Loucy (cell line): ENCODE measurements at regions not wholly inside any gene's neighbourhood (a gene's known extent, or its start where the extent isn't known, plus 50 kb on each side); places are given as distances from the start of the nearest gene placed in this dataset.

Experiments used
- H2AFZ ChIP-seq: fragments of 200-600 bp; sonication (generic); 2 replicates; pipeline ENCODE4 v1.6.0; 2016; ENCODE audit warnings: antibody characterized with exemption, mild to moderate bottlenecking, low read length, moderate library complexity
- H3F3A ChIP-seq: fragments of 200-600 bp; 2 replicates; pipeline ENCODE4 v1.6.0; 2016; ENCODE audit warnings: antibody characterized with exemption, low read depth, mild to moderate bottlenecking
- H3K27me3 ChIP-seq: fragments of 200-600 bp; sonication (generic); 2 replicates; pipeline ENCODE4 v1.6.1; 2014; ENCODE audit warnings: low read length, mild to moderate bottlenecking; ENCODE audit not compliant: insufficient read depth, poor library complexity, severe bottlenecking
- H3K36me3 ChIP-seq: fragments of 200-600 bp; sonication (generic); 2 replicates; pipeline ENCODE4 v1.6.1; 2016; ENCODE audit warnings: low read length; ENCODE audit not compliant: insufficient read depth
- H3K4me1 ChIP-seq: fragments of 200-600 bp; sonication (generic); 2 replicates; pipeline ENCODE4 v1.5.1; 2014; ENCODE audit warnings: low read length, mild to moderate bottlenecking; ENCODE audit not compliant: insufficient read depth, poor library complexity, severe bottlenecking
- H3K4me2 ChIP-seq: fragments of 200-600 bp; sonication (generic); 2 replicates; pipeline ENCODE4 v1.6.0; 2014; ENCODE audit warnings: antibody characterized with exemption, low read length, low read depth, mild to moderate bottlenecking; ENCODE audit not compliant: poor library complexity, severe bottlenecking
- H3K4me3 ChIP-seq: fragments of 200-600 bp; sonication (generic); 2 replicates; pipeline ENCODE4 v1.5.1; 2014; ENCODE audit warnings: low read length, mild to moderate bottlenecking, mixed read lengths; ENCODE audit not compliant: poor library complexity, severe bottlenecking
- H3K79me2 ChIP-seq: fragments of 200-600 bp; sonication (generic); 2 replicates; pipeline ENCODE4 v1.6.1; 2014; ENCODE audit warnings: low read length; ENCODE audit not compliant: insufficient read depth
- H3K9ac ChIP-seq: fragments of 200-600 bp; sonication (generic); 2 replicates; pipeline ENCODE4 v1.6.0; 2014; ENCODE audit warnings: mild to moderate bottlenecking, low read depth, low read length, moderate library complexity; ENCODE audit not compliant: poor library complexity, severe bottlenecking
- H3K9me2 ChIP-seq: fragments of 200-600 bp; sonication (generic); replicated peaks from 2 replicates; pipeline ENCODE4 v1.6.1; 2016; ENCODE audit warnings: low read depth, low read length, mixed read lengths
- H3K9me3 ChIP-seq: fragments of 200-600 bp; sonication (generic); 2 replicates; pipeline ENCODE4 v1.6.1; 2014; ENCODE audit warnings: mild to moderate bottlenecking, antibody characterized with exemption, low read length, low read depth; ENCODE audit not compliant: insufficient read depth
- H4K20me1 ChIP-seq: fragments of 200-600 bp; sonication (generic); 2 replicates; pipeline ENCODE4 v1.6.0; 2014; ENCODE audit warnings: antibody characterized with exemption, low read length, mild to moderate bottlenecking; ENCODE audit not compliant: insufficient read depth, poor library complexity, severe bottlenecking
- CTCF ChIP-seq: fragments of 200-600 bp; sonication (generic); conservative IDR thresholded peaks from 2 replicates; pipeline ENCODE4 v1.5.1; 2014; ENCODE audit warnings: mild to moderate bottlenecking, antibody characterized with exemption, low read length
- EZH2phosphoT487 ChIP-seq: fragments of 200-600 bp; IDR thresholded peaks from 2 replicates; pipeline ENCODE4 v1.6.1; 2018; ENCODE audit warnings: antibody characterized with exemption, mild to moderate bottlenecking, moderate library complexity, borderline replicate concordance

DNA sequence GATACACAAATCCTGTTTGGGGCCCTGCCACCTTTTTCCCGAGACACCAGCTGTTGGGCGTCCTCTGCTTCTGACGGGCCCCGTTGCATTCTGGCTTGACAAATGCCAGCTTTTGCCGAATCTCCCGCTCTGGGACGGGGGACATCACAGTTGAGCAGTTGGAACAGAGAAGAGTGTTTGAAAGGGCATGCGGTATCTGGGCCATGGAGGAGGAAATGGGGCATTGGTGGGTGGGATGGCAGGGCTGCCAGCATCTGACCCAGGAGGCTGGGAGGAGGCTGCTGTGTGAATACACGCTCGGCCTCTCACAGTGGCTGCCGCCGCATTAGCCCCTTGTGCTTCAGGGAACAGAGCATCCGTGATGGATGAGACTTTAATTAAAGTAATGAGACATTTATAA, 184.3 kb upstream of the TNRC6C start:
- no peaks in the 10 kb centered on the region for H3K79me2 ChIP-seq
- H3K4me1 ChIP-seq: no peaks in the 10 kb centered on the region
- no peaks in the 10 kb centered on the region for H3K9me3 ChIP-seq
- H3F3A ChIP-seq: no peaks in the 10 kb centered on the region
- no peaks in the 10 kb centered on the region for H3K9me2 ChIP-seq
- H3K9ac ChIP-seq: no peak overlapping the region
- no peaks in the 10 kb centered on the region for H4K20me1 ChIP-seq
- no peak overlapping the region for H2AFZ ChIP-seq
- TF ChIP-seq EZH2phosphoT487: no peak
- no peak for TF ChIP-seq CTCF
- no peaks in the 10 kb centered on the region for H3K27me3 ChIP-seq
- H3K36me3 ChIP-seq: no peaks in the 10 kb centered on the region
- H3K4me2 ChIP-seq: no peak overlapping the region
- H3K4me3 ChIP-seq: no peak overlapping the region

DNA sequence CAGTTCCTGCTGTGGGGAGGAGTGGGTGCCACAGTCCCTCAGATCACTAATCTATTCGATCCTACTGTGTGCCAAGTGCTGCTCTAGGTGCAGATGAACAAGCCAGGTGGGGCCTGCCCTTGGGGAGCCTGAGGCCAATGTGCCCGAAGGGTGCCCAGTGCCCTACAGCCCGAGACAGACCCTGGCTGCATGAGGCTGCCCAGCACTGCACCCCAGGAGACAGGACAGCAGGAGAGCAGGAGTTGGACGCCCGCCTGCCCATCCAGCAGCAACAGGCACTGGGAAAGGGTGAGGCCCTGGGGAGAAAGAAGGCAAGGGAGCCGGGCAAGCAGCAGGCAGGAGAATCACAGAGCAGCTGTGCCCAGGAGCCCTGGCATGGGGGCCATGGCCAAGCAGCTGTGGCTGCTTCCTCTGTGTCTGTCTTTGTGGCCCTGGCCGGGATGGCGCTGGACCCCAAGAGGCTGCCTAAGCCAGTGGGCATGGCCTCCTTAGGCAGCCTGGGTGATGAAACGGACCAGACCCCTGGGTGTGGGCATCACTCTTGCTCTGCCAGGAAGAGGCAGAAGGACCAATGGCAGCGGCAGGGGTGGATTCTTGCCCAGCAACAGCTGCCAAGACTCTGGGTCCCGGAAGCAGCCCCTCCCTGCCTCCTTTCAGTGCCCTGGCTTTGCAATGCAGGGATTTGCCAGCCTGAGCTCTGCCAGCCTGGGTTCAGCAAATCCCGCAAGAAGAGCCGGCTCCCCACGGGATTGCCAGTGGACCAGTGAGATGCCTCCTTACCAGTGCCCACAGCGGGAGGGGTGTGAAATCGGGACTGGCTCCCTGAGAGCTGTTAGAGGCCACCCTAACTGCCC, 179.6 kb upstream of the TNRC6C start:
- Histone ChIP-seq H3K4me1 (no peaks in the 10 kb centered on the region), H3K9ac (no peak overlapping the region), H3K27me3 (no peaks in the 10 kb centered on the region), H3F3A (no peaks in the 10 kb centered on the region), H3K79me2 (no peaks in the 10 kb centered on the region), H3K36me3 (no peaks in the 10 kb centered on the region), H3K4me3 (no peak overlapping the region), H4K20me1 (no peaks in the 10 kb centered on the region), H3K9me2 (no peaks in the 10 kb centered on the region), H3K9me3 (no peaks in the 10 kb centered on the region), H2AFZ (no peak overlapping the region), H3K4me2 (no peak overlapping the region)
- no peak for TF ChIP-seq EZH2phosphoT487
- no peak for TF ChIP-seq CTCF

- H3K4me2 ChIP-seq: no peak overlapping the region
- TF ChIP-seq CTCF: no peak
- TF ChIP-seq EZH2phosphoT487: no peak
- no peaks in the 10 kb centered on the region for H3K79me2 ChIP-seq
- no peaks in the 10 kb centered on the region for H3K9me2 ChIP-seq
- H3F3A ChIP-seq: no peaks in the 10 kb centered on the region
- H3K4me3 ChIP-seq: no peak overlapping the region
- no peaks in the 10 kb centered on the region for H3K27me3 ChIP-seq
- no peak overlapping the region for H3K9ac ChIP-seq
- no peaks in the 10 kb centered on the region for H4K20me1 ChIP-seq
- no peaks in the 10 kb centered on the region for H3K9me3 ChIP-seq
- H3K36me3 ChIP-seq: no peaks in the 10 kb centered on the region
- H2AFZ ChIP-seq: no peak overlapping the region
- no peaks in the 10 kb centered on the region for H3K4me1 ChIP-seq
Measured at GRCh38 chr17:77779711-77780539, 178.6 kb upstream of the TNRC6C start.
